IMR-90 (cell line): ENCODE measurements at regions not wholly inside any gene's neighbourhood (a gene's known extent, or its start where the extent isn't known, plus 50 kb on each side); places are given as distances from the start of the nearest gene placed in this dataset.

Experiments used
- ATAC-seq: fragments of 200-7000 bp; cut with Tn5 transposase; 2 replicates; pipeline ENCODE4 v1.9.1; 2020; ENCODE audit warnings: low read depth, mild to moderate bottlenecking, moderate library complexity
- BruUV-seq: library from RNA; stranded (reverse); fragments of 400-500 nt; replicated peaks from 2 replicates; lab custom pipeline; 2021; lab: Mats Ljungman, UMichigan
- CTCF ChIA-PET: fragments of 300-600 bp; formaldehyde crosslinking; extraction: SDS; loops from one replicate; lab custom pipeline; 2021; ENCODE audit warnings: antibody characterized with exemption; lab: Yijun Ruan, JAX
- POLR2A ChIA-PET: fragments of 300-600 bp; sonication (Branson Sonifier 250); formaldehyde crosslinking; loops from one replicate; lab custom pipeline; 2022; ENCODE audit warnings: antibody characterized with exemption; ENCODE audit not compliant: unreplicated experiment; lab: Charles Lee
- DNase-seq: peaks from one replicate; pipeline ENCODE4 v3.0.0; 2013
- H2AFZ ChIP-seq: replicated peaks from 2 replicates; pipeline ENCODE3; 2013; ENCODE audit warnings: low read length, mild to moderate bottlenecking; ENCODE audit not compliant: poor library complexity
- H2AK5ac ChIP-seq: 2 replicates; pipeline ENCODE4 v1.6.1; 2013; ENCODE audit warnings: low read depth, low read length, inconsistent platforms
- H2AK9ac ChIP-seq: replicated peaks from 2 replicates; pipeline ENCODE3; 2013; ENCODE audit warnings: mild to moderate bottlenecking, low read depth, low read length, moderate library complexity; ENCODE audit not compliant: poor library complexity
- H2BK120ac ChIP-seq: 2 replicates; pipeline ENCODE4 v1.6.1; 2013; ENCODE audit warnings: low read depth, low read length, inconsistent platforms
- H2BK15ac ChIP-seq: 3 replicates; pipeline ENCODE4 v1.6.1; 2013; ENCODE audit warnings: low read depth, low read length, inconsistent platforms
- H2BK20ac ChIP-seq: 2 replicates; pipeline ENCODE4 v1.6.1; 2013; ENCODE audit warnings: low read depth, mild to moderate bottlenecking, inconsistent platforms, low read length, moderate library complexity
- H2BK5ac ChIP-seq: 2 replicates; pipeline ENCODE4 v1.6.1; 2013; ENCODE audit warnings: mild to moderate bottlenecking, low read depth, low read length, inconsistent platforms; ENCODE audit not compliant: poor library complexity, severe bottlenecking
- H3K14ac ChIP-seq: replicated peaks from 2 replicates; pipeline ENCODE4 v1.6.1; 2013; ENCODE audit warnings: low read depth, low read length, inconsistent platforms
- H3K18ac ChIP-seq: 2 replicates; pipeline ENCODE4 v1.6.1; 2013; ENCODE audit warnings: low read depth, low read length, control low read depth
- H3K23ac ChIP-seq: 2 replicates; pipeline ENCODE4 v1.6.1; 2013; ENCODE audit warnings: low read depth, low read length, inconsistent platforms
- H3K27ac ChIP-seq: 2 replicates; pipeline ENCODE4 v1.5.1; 2013; ENCODE audit warnings: mild to moderate bottlenecking, control low read depth, low read length; ENCODE audit not compliant: insufficient read depth
- H3K27me3 ChIP-seq: 2 replicates; pipeline ENCODE4 v1.6.1; 2013; ENCODE audit warnings: low read length; ENCODE audit not compliant: control insufficient read depth, insufficient read depth
- H3K36me3 ChIP-seq: 2 replicates; pipeline ENCODE4 v1.6.1; 2013; ENCODE audit warnings: low read length, mixed read lengths; ENCODE audit not compliant: control insufficient read depth, insufficient read depth
- H3K4ac ChIP-seq: 2 replicates; pipeline ENCODE4 v1.6.1; 2013; ENCODE audit warnings: low read depth, low read length, inconsistent platforms
- H3K4me1 ChIP-seq: 2 replicates; pipeline ENCODE4 v1.6.1; 2013; ENCODE audit warnings: low read length, mixed read lengths; ENCODE audit not compliant: control insufficient read depth, insufficient read depth
- H3K4me2 ChIP-seq: 2 replicates; pipeline ENCODE4 v1.6.1; 2013; ENCODE audit warnings: low read depth, mild to moderate bottlenecking, control low read depth, low read length, moderate library complexity
- H3K4me3 ChIP-seq: 2 replicates; pipeline ENCODE4 v1.5.1; 2013; ENCODE audit warnings: low read depth, mild to moderate bottlenecking, control low read depth, low read length, moderate library complexity; ENCODE audit not compliant: insufficient read depth
- H3K56ac ChIP-seq: 2 replicates; pipeline ENCODE4 v1.6.1; 2013; ENCODE audit warnings: low read length, inconsistent platforms; ENCODE audit not compliant: insufficient read depth; ENCODE audit errors: extremely low read depth
- H3K79me1 ChIP-seq, 2 experiments: 2 replicates each; pipeline ENCODE4 v1.6.1; 2013; ENCODE audit warnings: low read length in 2 of 2, inconsistent platforms in 1 of 2, low read depth in 1 of 2
- H3K9ac ChIP-seq: 2 replicates; pipeline ENCODE4 v1.6.1; 2013; ENCODE audit warnings: low read depth, low read length, control low read depth
- H3K9me1 ChIP-seq: 2 replicates; pipeline ENCODE4 v1.6.1; 2013; ENCODE audit warnings: low read length, inconsistent platforms; ENCODE audit not compliant: insufficient read depth
- H3K9me3 ChIP-seq: 2 replicates; pipeline ENCODE4 v1.6.1; 2013; ENCODE audit warnings: low read length; ENCODE audit not compliant: control insufficient read depth, insufficient read depth
- H4K20me1 ChIP-seq: 2 replicates; pipeline ENCODE4 v1.6.1; 2013; ENCODE audit warnings: low read length, inconsistent platforms; ENCODE audit not compliant: insufficient read depth
- H4K5ac ChIP-seq: 2 replicates; pipeline ENCODE4 v1.6.1; 2013; ENCODE audit warnings: mild to moderate bottlenecking, low read depth, low read length, control low read depth
- H4K8ac ChIP-seq, 2 experiments: 2 replicates each; pipeline ENCODE4 v1.6.1; 2013; ENCODE audit warnings: low read depth in 2 of 2, low read length in 2 of 2, control low read depth in 1 of 2, inconsistent platforms in 1 of 2
- H4K91ac ChIP-seq: 2 replicates; pipeline ENCODE4 v1.6.1; 2013; ENCODE audit warnings: low read depth, low read length, inconsistent platforms; ENCODE audit not compliant: insufficient read depth
- CHD1 ChIP-seq: IDR thresholded peaks from 2 replicates; pipeline ENCODE4 v1.6.1; 2012; ENCODE audit warnings: low read depth, low read length, improper control_type of control experiment
- FOS ChIP-seq: fragments of 150-350 bp; IDR thresholded peaks from 2 replicates; pipeline ENCODE4 v1.6.1; 2016; ENCODE audit warnings: low read depth, low read length
- MAFK ChIP-seq: IDR thresholded peaks from 2 replicates; pipeline ENCODE4 v1.6.1; 2012; ENCODE audit warnings: low read depth, low read length, improper control_type of control experiment
- RAD21 ChIP-seq: IDR thresholded peaks from 2 replicates; pipeline ENCODE4 v1.6.1; 2012; ENCODE audit warnings: low read length, improper control_type of control experiment
- SMC3 ChIP-seq: fragments of 150-350 bp; IDR thresholded peaks from 2 replicates; pipeline ENCODE4 v1.6.1; 2016; ENCODE audit warnings: low read depth, mild to moderate bottlenecking, antibody characterized with exemption, low read length, moderate library complexity
- USF2 ChIP-seq: fragments of 150-350 bp; IDR thresholded peaks from 2 replicates; pipeline ENCODE4 v1.6.1; 2017; ENCODE audit warnings: mild to moderate bottlenecking, antibody characterized with exemption, low read length, low read depth
- WGBS, 2 experiments: methylation state at CpG; one replicate each; pipeline versions ENCODE4 v1.1.5 to v1.1.7; 2013; ENCODE audit warnings: missing lambda C conversion rate in 2 of 2; ENCODE audit not compliant: insufficient read length in 1 of 2; ENCODE audit errors: extremely low coverage in 2 of 2; 5-methylcytosine and 5-hydroxymethylcytosine counted together
- dilution Hi-C: fragments of 300-500 bp; cut with HindIII; formaldehyde crosslinking; loops from one replicate; pipeline ENCODE4 v1.14.3; 2018; ENCODE audit warnings: low sequenced_read_pairs; ENCODE audit not compliant: unreplicated experiment
- in situ Hi-C: fragments of 300-500 bp; cut with MboI; formaldehyde crosslinking; loops from 3 replicates; pipeline ENCODE4 v1.14.3; 2019; ENCODE audit warnings: low sequenced_read_pairs, inconsistent platforms, mixed read lengths
- intact Hi-C: fragments of 100-400 bp; cut with micrococcal nuclease; formaldehyde crosslinking; loops from 2 replicates; pipeline ENCODE4 v1.10.0; 2022

GRCh38 chr4:28505064-28505463 lies 1644.4 kb downstream of the STIM2 start:
- H2BK20ac ChIP-seq: no peak overlapping the region
- no peak overlapping the region for H3K4me2 ChIP-seq
- dilution Hi-C loops: no loop called here
- in situ Hi-C loops: no loop called here
- intact Hi-C loops: loop anchor here (5.0 kb wide), 1 partner anchor 1013 kb away; no protein-coding TSS in a partner anchor
- DNase-seq (no peak), ATAC-seq (no peak)
- no peak overlapping the region for H4K91ac ChIP-seq
- no peak overlapping the region for H3K56ac ChIP-seq
- H3K36me3 ChIP-seq: no peaks in the 10 kb centered on the region
- no peak overlapping the region for H2BK5ac ChIP-seq
- H3K79me1 ChIP-seq: no peaks in the 10 kb centered on the region
- no peak overlapping the region for H3K4ac ChIP-seq
- H4K20me1 ChIP-seq: no peaks in the 10 kb centered on the region
- no peaks in the 10 kb centered on the region for H3K4me1 ChIP-seq
- H3K27ac ChIP-seq: no peak overlapping the region
- no peak overlapping the region for H3K14ac ChIP-seq
- no peaks in the 10 kb centered on the region for H3K27me3 ChIP-seq
- H2BK15ac ChIP-seq: no peak overlapping the region
- no TSS peak for BruUV-seq
- WGBS, 2 experiments: no CpG with 5 or more reads among the region's 4 CpGs
- no peak overlapping the region for H3K9ac ChIP-seq
- TF ChIP-seq CHD1 (no peak), RAD21 (no peak), USF2 (no peak), FOS (no peak), MAFK (no peak), SMC3 (no peak)
- POLR2A ChIA-PET: no interaction called here
- no peak overlapping the region for H4K8ac ChIP-seq
- CTCF ChIA-PET: no interaction called here
- no peak overlapping the region for H2BK120ac ChIP-seq
- H2AK9ac ChIP-seq: no peak overlapping the region
- H3K18ac ChIP-seq: no peak overlapping the region
- H3K9me1 ChIP-seq: no peaks in the 10 kb centered on the region
- H3K23ac ChIP-seq: no peak overlapping the region
- no peak overlapping the region for H3K4me3 ChIP-seq
- H4K5ac ChIP-seq: no peak overlapping the region
- H3K9me3 ChIP-seq: no peaks in the 10 kb centered on the region
- H2AK5ac ChIP-seq: no peak overlapping the region
- H2AFZ ChIP-seq: no peak overlapping the region
